ENCODE measurements at regions not wholly inside any gene's neighbourhood (a gene's known extent, or its start where the extent isn't known, plus 50 kb on each side); places are given as distances from the start of the nearest gene placed in this dataset.

DNA sequence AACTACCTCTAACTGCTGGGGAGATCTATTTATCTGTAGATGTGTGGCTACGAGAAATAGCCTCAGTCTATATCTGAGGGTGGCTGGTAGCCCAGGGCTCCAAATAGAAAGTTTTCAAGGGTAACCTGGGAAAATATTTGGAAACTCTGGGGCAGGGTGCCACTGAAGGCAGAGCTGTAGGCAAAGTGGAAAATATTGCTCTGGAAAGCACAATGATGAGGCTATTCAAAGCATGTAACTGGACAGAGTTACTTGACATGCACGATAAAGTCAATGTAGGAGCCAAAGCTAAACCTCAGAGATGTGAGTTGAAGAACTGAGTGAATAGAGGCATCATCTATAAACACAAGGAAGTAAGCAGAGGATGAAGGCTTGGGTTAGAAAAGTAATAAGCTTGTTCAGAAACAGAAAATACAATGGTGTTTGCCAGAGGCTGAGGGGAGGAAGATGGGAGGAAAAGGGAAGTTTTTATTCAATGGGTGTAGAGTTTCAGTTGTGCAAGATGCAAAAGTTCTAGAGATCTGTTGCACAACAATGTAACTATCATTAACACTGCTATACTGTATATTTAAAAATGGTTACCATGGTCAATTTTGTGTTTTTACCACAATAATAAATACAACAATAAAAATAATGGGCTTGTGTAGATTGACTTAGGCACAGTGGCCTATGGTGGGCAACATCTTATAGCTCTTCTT is 171.6 kb downstream of the MBD2 start:
- Histone ChIP-seq H3K36me3 (ENCODE audit: low read length) (no peaks in the 10 kb centered on the region), H3K27ac (ENCODE audit: low read depth, low read length) (no peak overlapping the region), H4K20me1 (ENCODE audit: low read depth, low read length) (no peaks in the 10 kb centered on the region), H2AFZ (ENCODE audit: low read depth, low read length, severe bottlenecking) (no peak overlapping the region), H3K9ac (ENCODE audit: low read length) (no peak overlapping the region), H3F3A (ENCODE audit: insufficient read depth) (no peaks in the 10 kb centered on the region), H3K4me2 (ENCODE audit: low read depth, low read length, poor library complexity, severe bottlenecking) (no peak overlapping the region), H3K4me3 (ENCODE audit: insufficient read depth, low read length, poor library complexity, severe bottlenecking) (no peak overlapping the region), H3K79me2 (ENCODE audit: insufficient read depth, low read length) (no peaks in the 10 kb centered on the region), H3K9me3 (ENCODE audit: insufficient read depth, low read length) (no peaks in the 10 kb centered on the region), H3K27me3 (ENCODE audit: low read length) (no peaks in the 10 kb centered on the region), H3K9me2 (replicated peaks; ENCODE audit: insufficient read depth, low read length) (no peaks in the 10 kb centered on the region)
- TF ChIP-seq, protein P1, sequence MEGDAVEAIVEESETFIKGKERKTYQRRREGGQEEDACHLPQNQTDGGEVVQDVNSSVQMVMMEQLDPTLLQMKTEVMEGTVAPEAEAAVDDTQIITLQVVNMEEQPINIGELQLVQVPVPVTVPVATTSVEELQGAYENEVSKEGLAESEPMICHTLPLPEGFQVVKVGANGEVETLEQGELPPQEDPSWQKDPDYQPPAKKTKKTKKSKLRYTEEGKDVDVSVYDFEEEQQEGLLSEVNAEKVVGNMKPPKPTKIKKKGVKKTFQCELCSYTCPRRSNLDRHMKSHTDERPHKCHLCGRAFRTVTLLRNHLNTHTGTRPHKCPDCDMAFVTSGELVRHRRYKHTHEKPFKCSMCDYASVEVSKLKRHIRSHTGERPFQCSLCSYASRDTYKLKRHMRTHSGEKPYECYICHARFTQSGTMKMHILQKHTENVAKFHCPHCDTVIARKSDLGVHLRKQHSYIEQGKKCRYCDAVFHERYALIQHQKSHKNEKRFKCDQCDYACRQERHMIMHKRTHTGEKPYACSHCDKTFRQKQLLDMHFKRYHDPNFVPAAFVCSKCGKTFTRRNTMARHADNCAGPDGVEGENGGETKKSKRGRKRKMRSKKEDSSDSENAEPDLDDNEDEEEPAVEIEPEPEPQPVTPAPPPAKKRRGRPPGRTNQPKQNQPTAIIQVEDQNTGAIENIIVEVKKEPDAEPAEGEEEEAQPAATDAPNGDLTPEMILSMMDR (IDR thresholded peaks at IDR 0.05; ENCODE audit: insufficient read depth, low read length, poor library complexity, severe bottlenecking): no peak
- TF ChIP-seq EZH2phosphoT487 (conservative IDR thresholded peaks at IDR 0.05; ENCODE audit: low read length): no peak

DNA sequence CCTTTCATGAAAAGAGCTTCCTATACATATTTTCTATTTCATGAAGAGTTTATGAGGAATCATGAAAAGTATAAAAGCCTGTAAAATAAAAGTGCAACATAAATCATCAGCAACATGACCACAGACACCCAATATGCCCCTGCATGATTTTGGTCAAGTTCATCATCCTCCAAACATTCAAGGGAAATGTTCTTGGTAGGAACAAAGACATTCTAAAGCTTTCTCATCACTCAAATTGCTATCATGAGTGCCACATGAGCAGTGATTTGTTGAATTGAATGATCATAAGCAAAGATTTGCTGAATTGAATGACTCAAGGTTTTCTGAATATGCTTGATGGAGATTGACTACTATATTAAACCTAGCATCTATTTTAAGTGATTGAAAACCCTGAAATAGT is 172.2 kb downstream of the MBD2 start:
- Histone ChIP-seq H3K4me2 (ENCODE audit: low read depth, low read length, poor library complexity, severe bottlenecking) (no peak overlapping the region), H3K36me3 (ENCODE audit: low read length) (no peaks in the 10 kb centered on the region), H4K20me1 (ENCODE audit: low read depth, low read length) (no peaks in the 10 kb centered on the region), H3K9me2 (replicated peaks; ENCODE audit: insufficient read depth, low read length) (no peaks in the 10 kb centered on the region), H3K27ac (ENCODE audit: low read depth, low read length) (no peak overlapping the region), H3K4me3 (ENCODE audit: insufficient read depth, low read length, poor library complexity, severe bottlenecking) (no peak overlapping the region), H3K27me3 (ENCODE audit: low read length) (no peaks in the 10 kb centered on the region), H3K9ac (ENCODE audit: low read length) (no peak overlapping the region), H3F3A (ENCODE audit: insufficient read depth) (no peaks in the 10 kb centered on the region), H3K9me3 (ENCODE audit: insufficient read depth, low read length) (no peaks in the 10 kb centered on the region), H3K79me2 (ENCODE audit: insufficient read depth, low read length) (no peaks in the 10 kb centered on the region), H2AFZ (ENCODE audit: low read depth, low read length, severe bottlenecking) (no peak overlapping the region)
- no peak for TF ChIP-seq EZH2phosphoT487 (conservative IDR thresholded peaks at IDR 0.05; ENCODE audit: low read length)
- TF ChIP-seq, protein P1 (IDR thresholded peaks at IDR 0.05; ENCODE audit: insufficient read depth, low read length, poor library complexity, severe bottlenecking): no peak

DNA sequence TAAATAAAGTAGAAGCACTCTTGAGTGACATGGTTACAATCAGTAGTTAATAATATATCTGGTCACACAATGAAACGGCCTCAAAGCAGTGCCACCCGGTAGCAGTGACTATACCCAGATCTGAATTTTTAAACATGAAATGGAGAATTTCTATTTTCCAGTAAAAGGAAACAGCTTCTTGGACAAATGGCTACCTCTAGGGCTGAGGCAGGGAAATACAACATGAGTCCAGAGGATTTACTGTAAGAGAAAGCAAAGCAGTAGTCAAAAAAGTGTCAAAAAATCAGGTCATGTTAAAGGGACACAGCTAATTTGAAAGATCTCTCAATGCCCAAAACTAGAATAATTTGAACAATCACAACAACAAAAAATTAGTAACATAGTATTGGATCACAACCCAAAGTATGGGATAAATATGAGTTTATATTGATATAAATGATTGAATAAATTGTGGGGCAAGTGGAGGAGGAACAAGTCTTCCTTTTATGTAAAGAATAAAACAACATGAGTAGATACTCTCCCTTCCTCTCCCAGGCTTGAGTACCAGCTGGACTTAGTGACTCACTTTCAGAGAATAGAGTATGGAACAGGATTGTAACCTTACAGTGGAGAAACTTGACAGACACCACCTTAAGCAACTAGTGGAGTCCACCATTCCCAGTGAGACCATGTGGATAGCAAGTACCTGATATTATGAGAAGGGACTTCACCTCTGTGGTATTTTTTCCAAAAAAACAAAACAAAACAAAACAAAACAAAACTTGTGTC is 180.8 kb downstream of the MBD2 start:
- Histone ChIP-seq H3K36me3 (ENCODE audit: low read length) (no peaks in the 10 kb centered on the region), H3K4me2 (ENCODE audit: low read depth, low read length, poor library complexity, severe bottlenecking) (no peak overlapping the region), H2AFZ (ENCODE audit: low read depth, low read length, severe bottlenecking) (no peak overlapping the region), H3F3A (ENCODE audit: insufficient read depth) (no peaks in the 10 kb centered on the region), H3K4me3 (ENCODE audit: insufficient read depth, low read length, poor library complexity, severe bottlenecking) (no peak overlapping the region), H3K27ac (ENCODE audit: low read depth, low read length) (no peak overlapping the region), H3K9me2 (replicated peaks; ENCODE audit: insufficient read depth, low read length) (no peaks in the 10 kb centered on the region), H3K9ac (ENCODE audit: low read length) (no peak overlapping the region), H3K27me3 (ENCODE audit: low read length) (no peaks in the 10 kb centered on the region), H3K9me3 (ENCODE audit: insufficient read depth, low read length) (no peaks in the 10 kb centered on the region), H4K20me1 (ENCODE audit: low read depth, low read length) (no peaks in the 10 kb centered on the region), H3K79me2 (ENCODE audit: insufficient read depth, low read length) (no peaks in the 10 kb centered on the region)
- TF ChIP-seq, protein P1 (IDR thresholded peaks at IDR 0.05; ENCODE audit: insufficient read depth, low read length, poor library complexity, severe bottlenecking): no peak
- TF ChIP-seq EZH2phosphoT487 (conservative IDR thresholded peaks at IDR 0.05; ENCODE audit: low read length): no peak

All from SU-DHL-6 (cell line).